OCI-LY7 (cell line): ENCODE measurements at regions not wholly inside any gene's neighbourhood (a gene's known extent, or its start where the extent isn't known, plus 50 kb on each side); places are given as distances from the start of the nearest gene placed in this dataset.

Experiments
- BruUV-seq: library from RNA; stranded (reverse); fragments of 400-500 nt; replicated peaks from 2 replicates; lab custom pipeline; 2021; lab: Mats Ljungman, UMichigan
- CTCF ChIA-PET: fragments of 300-600 bp; sonication (Branson Sonifier 250); formaldehyde crosslinking; loops from one replicate; lab custom pipeline; 2022; ENCODE audit warnings: antibody characterized with exemption; ENCODE audit not compliant: unreplicated experiment; lab: Charles Lee
- POLR2A ChIA-PET: fragments of 300-600 bp; sonication (Branson Sonifier 250); formaldehyde crosslinking; loops from one replicate; lab custom pipeline; 2022; ENCODE audit warnings: antibody characterized with exemption; lab: Charles Lee
- DNase-seq: peaks from one replicate; pipeline ENCODE4 v3.0.0-alpha.2; 2015; ENCODE audit warnings: low spot score
- H2AFZ ChIP-seq: fragments of 200-600 bp; sonication (generic), shearing (Covaris generic); 2 replicates; pipeline ENCODE4 v1.6.1; 2014; ENCODE audit warnings: mild to moderate bottlenecking, antibody characterized with exemption, low read length, moderate library complexity
- H3K27ac ChIP-seq: fragments of 200-600 bp; sonication (generic); 2 replicates; pipeline ENCODE4 v1.5.1; 2014; ENCODE audit warnings: mixed run types, low read depth, mild to moderate bottlenecking, moderate library complexity, low read length, inconsistent platforms; ENCODE audit not compliant: poor library complexity, severe bottlenecking
- H3K36me3 ChIP-seq: fragments of 200-600 bp; sonication (generic); 2 replicates; pipeline ENCODE4 v1.6.1; 2014; ENCODE audit warnings: mild to moderate bottlenecking, antibody characterized with exemption, low read length, moderate library complexity, mixed read lengths; ENCODE audit not compliant: insufficient read depth
- H3K4me1 ChIP-seq: fragments of 200-600 bp; sonication (generic); 2 replicates; pipeline ENCODE4 v1.5.1; 2014; ENCODE audit warnings: mild to moderate bottlenecking, low read length; ENCODE audit not compliant: insufficient read depth, poor library complexity, severe bottlenecking
- H3K4me2 ChIP-seq: fragments of 200-600 bp; sonication (generic); 2 replicates; pipeline ENCODE4 v1.6.1; 2014; ENCODE audit warnings: mild to moderate bottlenecking, low read length
- H3K4me3 ChIP-seq: fragments of 200-600 bp; sonication (generic); 2 replicates; pipeline ENCODE4 v1.5.1; 2014; ENCODE audit warnings: mild to moderate bottlenecking, low read depth, low read length; ENCODE audit not compliant: poor library complexity, severe bottlenecking
- H3K79me2 ChIP-seq: fragments of 200-600 bp; sonication (generic); 2 replicates; pipeline ENCODE4 v1.6.1; 2016; ENCODE audit warnings: low read depth, mild to moderate bottlenecking, low read length, moderate library complexity, mixed read lengths; ENCODE audit not compliant: insufficient read depth
- H3K9me2 ChIP-seq: fragments of 200-600 bp; sonication (generic); 2 replicates; pipeline ENCODE4 v1.6.1; 2016; ENCODE audit warnings: mild to moderate bottlenecking, low read length, mixed read lengths; ENCODE audit not compliant: insufficient read depth
- H3K9me3 ChIP-seq: fragments of 200-600 bp; sonication (generic); 2 replicates; pipeline ENCODE4 v1.6.1; 2014; ENCODE audit warnings: mild to moderate bottlenecking, mixed run types, low read length, mixed read lengths
- H4K20me1 ChIP-seq: fragments of 200-600 bp; sonication (generic); 2 replicates; pipeline ENCODE4 v1.6.1; 2014; ENCODE audit warnings: mild to moderate bottlenecking, antibody characterized with exemption, low read length, moderate library complexity, mixed read lengths; ENCODE audit not compliant: insufficient read depth
- CTCF ChIP-seq: fragments of 200-600 bp; sonication (generic); conservative IDR thresholded peaks from 2 replicates; pipeline ENCODE4 v1.5.1; 2014; ENCODE audit warnings: mild to moderate bottlenecking, antibody characterized with exemption, low read length, moderate library complexity, mixed read lengths
- EZH2phosphoT487 ChIP-seq: fragments of 200-600 bp; sonication (generic); IDR thresholded peaks from 2 replicates; pipeline ENCODE4 v1.6.1; 2018; ENCODE audit warnings: low read depth, borderline replicate concordance, mild to moderate bottlenecking, mixed run types, antibody characterized with exemption, low read length, moderate library complexity, mixed read lengths
- intact Hi-C: fragments of 100-400 bp; cut with micrococcal nuclease; formaldehyde crosslinking; loops from one replicate; pipeline ENCODE4 v1.10.0; 2022; ENCODE audit not compliant: unreplicated experiment

GRCh38 chr4:188826393-188826792 is 687.2 kb downstream of the TRIML1 start:
- CTCF ChIA-PET, result no interaction called here
- Histone ChIP-seq H3K9me3 (no peaks in the 10 kb centered on the region), H4K20me1 (no peaks in the 10 kb centered on the region), H3K4me2 (no peak overlapping the region), H3K4me3 (no peak overlapping the region), H3K9me2 (no peaks in the 10 kb centered on the region), H3K36me3 (no peaks in the 10 kb centered on the region), H3K79me2 (no peaks in the 10 kb centered on the region), H3K27ac (no peak overlapping the region), H3K4me1 (no peaks in the 10 kb centered on the region), H2AFZ (no peak overlapping the region)
- POLR2A ChIA-PET, result no interaction called here
- intact Hi-C loops, result no loop called here
- no peak for DNase-seq
- no TSS peak for BruUV-seq
- TF ChIP-seq CTCF (no peak), EZH2phosphoT487 (no peak)

GRCh38 chr4:188839704-188840103 is 700.5 kb downstream of the TRIML1 start:
- Histone ChIP-seq H2AFZ (no peak overlapping the region), H4K20me1 (no peaks in the 10 kb centered on the region), H3K4me1 (no peaks in the 10 kb centered on the region), H3K4me2 (no peak overlapping the region), H3K27ac (no peak overlapping the region), H3K9me2 (no peaks in the 10 kb centered on the region), H3K4me3 (no peak overlapping the region), H3K9me3 (no peaks in the 10 kb centered on the region), H3K36me3 (no peaks in the 10 kb centered on the region), H3K79me2 (no peaks in the 10 kb centered on the region)
- intact Hi-C loops, result no loop called here
- no TSS peak for BruUV-seq
- TF ChIP-seq CTCF (no peak), EZH2phosphoT487 (no peak)
- CTCF ChIA-PET, result no interaction called here
- POLR2A ChIA-PET, result no interaction called here
- no peak for DNase-seq

GRCh38 chr4:188841523-188841922 is 702.3 kb downstream of the TRIML1 start:
- H3K4me1 ChIP-seq, result no peaks in the 10 kb centered on the region
- no peaks in the 10 kb centered on the region for H3K9me2 ChIP-seq
- H3K9me3 ChIP-seq, result no peaks in the 10 kb centered on the region
- BruUV-seq, result no TSS peak
- no peak for DNase-seq
- no peaks in the 10 kb centered on the region for H3K36me3 ChIP-seq
- ChIA-PET CTCF (no interaction called here), POLR2A (no interaction called here)
- no peak for TF ChIP-seq CTCF
- no peak for TF ChIP-seq EZH2phosphoT487
- H4K20me1 ChIP-seq, result no peaks in the 10 kb centered on the region
- intact Hi-C loops, result no loop called here
- no peak overlapping the region for H3K27ac ChIP-seq
- H3K4me3 ChIP-seq, result no peak overlapping the region
- H3K79me2 ChIP-seq, result no peaks in the 10 kb centered on the region
- no peak overlapping the region for H3K4me2 ChIP-seq
- no peak overlapping the region for H2AFZ ChIP-seq
